Transverse colon (tissue), 3 donors: ENCODE measurements at regions not wholly inside any gene's neighbourhood (a gene's known extent, or its start where the extent isn't known, plus 50 kb on each side); places are given as distances from the start of the nearest gene placed in this dataset.

Experiments used
- POLR2A ChIP-seq: fragments of 450-650 bp; IDR thresholded peaks from one replicate; pipeline ENCODE4 v1.6.1; 2016; ENCODE audit warnings: antibody characterized with exemption, mild to moderate bottlenecking, moderate library complexity
- POLR2AphosphoS5 ChIP-seq, 3 donors: sonication (generic); formaldehyde crosslinking; IDR thresholded peaks; one replicate each; pipeline ENCODE4 v1.6.1; 2016; ENCODE audit warnings: antibody characterized with exemption in 3 of 3

GRCh38 chr10:78945838-78946237 lies 122.9 kb upstream of the ZMIZ1 start:
- no peak for TF ChIP-seq POLR2AphosphoS5 (IDR thresholded peaks at IDR 0.05)
- no peak for TF ChIP-seq POLR2A
